DMS153 (cell line): ENCODE measurements at regions not wholly inside any gene's neighbourhood (a gene's known extent, or its start where the extent isn't known, plus 50 kb on each side); places are given as distances from the start of the nearest gene placed in this dataset.

Experiments used
- DNase-seq: peaks from one replicate; lab custom pipeline; 2025; lab: John Stamatoyannopoulos, UW

DNA sequence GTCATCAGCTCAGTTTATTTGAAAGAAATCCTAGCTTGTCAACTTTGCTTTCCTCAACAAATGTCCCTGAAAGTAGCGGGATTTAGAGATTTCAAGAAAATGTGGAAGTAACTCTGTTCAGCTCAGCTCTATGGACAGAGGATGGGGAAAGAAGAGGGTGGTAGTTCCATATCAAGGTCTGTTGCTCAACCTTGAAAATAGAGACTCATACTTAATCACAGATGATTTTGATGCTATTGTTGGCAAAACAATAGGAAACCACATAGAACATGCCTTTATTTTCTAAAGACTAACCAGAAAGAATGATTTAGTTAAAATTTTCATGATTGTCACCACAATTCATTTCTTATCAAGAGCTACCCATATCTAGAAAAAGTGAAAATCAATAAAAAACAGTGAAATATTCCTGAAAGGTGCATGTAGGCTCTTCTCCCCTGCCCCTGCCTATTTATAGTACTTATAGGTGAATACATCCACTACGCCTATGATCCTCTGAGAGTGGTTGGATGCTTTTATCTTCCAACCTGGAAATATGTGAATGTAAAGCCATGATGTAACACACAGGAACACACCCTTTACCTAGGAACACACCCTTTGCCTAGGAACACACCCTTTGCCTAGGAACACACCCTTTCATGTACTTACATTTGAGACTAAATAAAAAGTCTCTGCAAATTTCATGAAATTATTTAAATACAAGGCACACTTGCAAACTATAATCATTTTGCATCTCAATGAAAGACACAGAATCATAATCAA lies 65.8 kb downstream of the ETAA1 start:
- DNase-seq = peak; percentile 80

DNA sequence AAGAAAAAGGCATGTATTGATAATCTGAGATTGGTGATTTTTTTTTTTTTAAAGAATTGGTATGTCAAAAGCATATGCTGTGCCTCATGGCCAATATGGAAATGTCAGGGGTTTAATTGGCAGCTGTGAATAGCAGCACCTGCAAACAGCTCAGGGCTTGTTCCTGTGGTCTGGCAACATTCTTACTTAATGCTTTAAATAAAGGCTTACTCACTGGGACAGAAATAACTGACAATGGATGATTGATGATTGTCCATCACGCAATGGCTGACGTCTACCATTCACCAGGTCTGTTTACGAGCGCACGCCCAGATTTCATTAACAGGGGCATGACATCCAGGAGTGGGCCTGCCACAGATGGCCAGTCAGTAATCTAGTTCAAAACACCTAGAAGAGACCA lies 66.7 kb downstream of the ETAA1 start:
- peak; percentile 99 for DNase-seq

- DNase-seq = no peak
Measured at GRCh38 chr2:67465623-67466022, 68.5 kb downstream of the ETAA1 start.

GRCh38 chr2:67466734-67467133 lies 69.6 kb downstream of the ETAA1 start:
- no peak for DNase-seq

DNA sequence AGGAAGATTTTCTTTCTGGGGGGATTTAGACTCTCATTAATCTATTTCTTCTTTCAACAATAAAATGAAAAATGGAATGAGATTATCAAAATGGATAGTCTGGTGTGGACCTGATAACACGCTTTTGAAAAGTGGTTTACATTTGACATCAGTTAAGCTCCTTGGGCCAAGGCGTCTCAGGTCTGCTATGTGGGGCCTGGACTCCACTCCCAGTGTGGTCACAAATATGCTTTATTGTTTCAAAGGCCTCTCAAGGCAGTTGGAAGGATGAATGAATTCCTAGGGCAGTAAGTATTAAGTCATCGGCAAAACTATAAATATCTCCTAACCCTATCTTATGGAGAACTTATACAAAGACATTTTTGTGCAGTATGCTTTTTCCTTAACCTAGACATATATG lies 74.5 kb downstream of the ETAA1 start:
- DNase-seq = no peak

GRCh38 chr2:67476809-67477790 lies 80.0 kb downstream of the ETAA1 start:
- DNase-seq = peak; percentile 16

DNA sequence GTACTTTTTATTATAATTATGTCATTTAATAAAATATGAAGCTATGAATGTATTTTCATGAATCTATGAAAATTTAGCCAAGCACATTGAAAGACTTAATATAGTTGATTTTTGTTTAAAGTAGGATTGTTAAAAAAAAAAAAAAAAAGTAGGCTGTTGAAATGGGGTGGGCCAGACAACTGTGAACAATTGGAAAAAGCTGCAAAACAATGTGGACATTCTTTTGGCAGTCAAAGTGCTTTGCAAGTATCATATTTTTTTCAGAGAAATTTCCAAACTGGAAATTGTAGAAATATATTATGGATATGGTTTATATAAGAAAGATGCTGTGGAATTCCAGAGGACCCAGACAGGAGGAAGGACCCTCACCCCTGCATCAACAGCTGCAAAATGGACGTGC lies 82.1 kb downstream of the ETAA1 start:
- DNase-seq = no peak

DNA sequence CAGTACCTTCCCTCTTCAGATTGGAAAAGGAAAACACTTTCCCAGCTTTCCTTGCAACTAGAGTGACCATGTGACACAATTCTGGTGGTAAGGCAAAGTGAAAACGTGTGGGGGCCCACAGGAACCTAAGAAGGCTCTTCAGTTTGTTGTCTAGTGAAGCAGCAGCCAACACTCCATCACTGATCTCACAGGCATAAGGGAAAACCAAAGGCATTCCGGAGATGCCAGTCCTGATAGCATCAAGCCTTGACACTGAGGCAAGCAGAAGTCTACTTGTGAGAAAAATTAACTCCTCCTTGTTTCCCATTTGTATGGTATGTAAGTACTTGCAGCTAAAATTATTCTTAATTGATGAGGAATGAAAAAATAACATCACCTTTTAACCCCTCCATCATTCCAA lies 88.3 kb downstream of the ETAA1 start:
- DNase-seq = no peak

- DNase-seq = peak; percentile 43
Measured at GRCh38 chr2:67486041-67486796, 89.1 kb downstream of the ETAA1 start.

GRCh38 chr2:67487993-67488392 lies 90.9 kb downstream of the ETAA1 start:
- no peak for DNase-seq

GRCh38 chr2:67489396-67489795 lies 92.3 kb downstream of the ETAA1 start:
- no peak for DNase-seq

GRCh38 chr2:67498931-67499330 lies 101.8 kb downstream of the ETAA1 start:
- no peak for DNase-seq

DNA sequence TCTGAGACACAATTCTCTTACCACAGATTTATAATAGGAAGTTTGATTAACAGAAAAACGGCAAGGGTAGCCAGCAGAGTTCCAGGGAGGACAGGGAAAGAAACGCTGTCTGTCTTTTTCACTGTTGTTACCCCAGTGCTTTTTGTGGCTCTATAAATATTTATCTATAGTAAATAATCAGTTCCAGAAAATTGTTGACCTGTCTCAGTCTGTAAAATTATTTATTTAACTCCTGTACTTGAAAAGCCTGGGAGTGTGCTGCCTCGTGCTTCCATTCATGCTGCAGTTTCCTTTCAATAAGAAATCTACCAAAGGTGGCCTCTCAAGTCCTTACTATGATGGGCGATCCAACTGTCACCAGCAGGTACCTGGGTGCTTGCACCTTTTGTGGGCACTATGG lies 102.9 kb downstream of the ETAA1 start:
- DNase-seq = peak; percentile 63

GRCh38 chr2:67500541-67500940 lies 103.4 kb downstream of the ETAA1 start:
- DNase-seq = no peak

DNA sequence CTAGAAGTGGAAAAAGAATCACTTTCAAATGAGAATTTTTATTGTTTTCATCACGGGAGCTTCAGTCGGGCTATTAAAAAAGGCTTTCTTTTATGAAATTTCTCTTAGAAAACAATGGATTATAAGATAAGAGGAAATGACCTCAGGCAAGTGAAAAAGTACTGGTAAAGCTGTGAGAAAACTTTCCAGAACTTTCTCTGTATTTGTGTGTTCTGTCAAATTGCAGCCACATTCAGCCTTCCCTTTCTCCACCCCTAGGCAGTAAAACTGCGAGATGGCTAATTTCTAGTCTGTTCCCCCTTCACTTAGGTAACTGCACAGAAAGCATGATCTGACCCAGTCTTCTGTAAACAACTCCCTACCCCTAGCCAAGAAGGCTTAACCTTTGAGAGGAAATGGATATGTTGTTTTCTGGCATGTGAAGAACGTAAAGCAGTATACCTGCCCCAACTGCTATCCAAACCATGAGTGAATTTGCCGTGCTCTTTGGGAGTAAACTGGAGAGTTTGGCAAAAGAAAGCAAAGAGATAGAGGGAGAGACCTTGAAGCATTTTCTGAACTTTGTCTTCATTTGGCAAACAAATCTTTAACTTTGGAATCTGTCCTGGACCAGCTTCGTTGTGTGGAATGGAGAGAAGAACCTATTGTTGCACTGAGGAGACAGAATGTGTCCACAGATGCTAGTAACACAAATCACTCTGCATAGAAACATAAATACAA lies 105.4 kb downstream of the ETAA1 start:
- no peak for DNase-seq

DNA sequence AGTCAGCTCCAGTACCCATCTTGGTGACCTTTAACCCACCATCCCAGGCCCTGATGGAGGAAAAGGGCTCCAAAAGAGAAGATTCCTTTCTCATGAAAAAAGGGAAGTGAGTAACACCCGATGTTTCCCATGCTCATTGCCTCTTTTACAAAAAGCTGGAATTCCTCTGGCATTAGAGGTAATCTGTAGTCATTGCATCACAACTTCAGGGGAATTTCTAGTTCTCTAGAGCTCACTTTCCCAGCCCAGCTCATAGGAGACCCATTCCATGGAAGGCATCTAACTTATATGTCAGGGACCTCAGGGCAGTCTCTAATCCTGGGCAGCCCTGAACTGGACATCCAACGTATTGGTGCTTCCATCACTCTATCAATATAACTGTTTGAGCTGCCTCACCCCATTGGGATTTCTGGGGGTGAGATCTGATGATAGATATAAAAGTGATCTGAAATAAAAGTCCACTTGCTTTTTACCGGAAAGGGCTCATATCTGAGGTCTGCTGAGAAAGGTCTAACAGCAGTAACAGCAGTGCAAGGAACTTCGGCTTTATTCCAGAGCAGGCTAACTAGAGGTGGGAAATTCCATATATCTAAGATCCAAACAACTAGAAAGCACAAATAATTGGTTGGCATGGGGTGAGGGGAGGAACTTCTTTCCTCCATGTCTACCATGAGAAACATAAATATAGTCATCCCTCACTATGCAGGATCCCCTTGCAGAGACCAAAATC lies 106.1 kb downstream of the ETAA1 start:
- DNase-seq = no peak

- no peak for DNase-seq
Measured at GRCh38 chr2:67510745-67511144, 113.6 kb downstream of the ETAA1 start.

GRCh38 chr2:67514515-67514914 lies 117.4 kb downstream of the ETAA1 start:
- DNase-seq = no peak

GRCh38 chr2:67515056-67515455 lies 117.9 kb downstream of the ETAA1 start:
- no peak for DNase-seq

DNA sequence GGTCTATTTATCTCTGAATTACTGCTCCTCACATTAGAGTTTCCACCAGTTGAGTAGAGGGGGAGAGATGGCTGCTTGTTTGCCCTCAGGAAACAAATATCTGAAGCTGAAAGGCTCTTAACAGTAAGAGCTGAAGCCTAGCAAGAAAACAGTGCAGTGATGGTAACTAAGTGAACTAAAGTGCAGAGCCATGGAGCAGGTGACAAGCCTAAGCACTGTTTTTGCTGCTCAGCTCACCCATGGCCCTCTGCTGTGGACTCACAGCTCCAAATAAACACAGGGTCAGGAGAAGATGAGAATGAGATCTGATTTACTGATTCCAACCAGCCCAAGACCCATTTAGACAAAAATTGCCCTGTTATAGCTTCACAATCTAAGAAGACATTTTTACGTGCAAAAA lies 118.4 kb downstream of the ETAA1 start:
- peak; percentile 5 for DNase-seq

DNA sequence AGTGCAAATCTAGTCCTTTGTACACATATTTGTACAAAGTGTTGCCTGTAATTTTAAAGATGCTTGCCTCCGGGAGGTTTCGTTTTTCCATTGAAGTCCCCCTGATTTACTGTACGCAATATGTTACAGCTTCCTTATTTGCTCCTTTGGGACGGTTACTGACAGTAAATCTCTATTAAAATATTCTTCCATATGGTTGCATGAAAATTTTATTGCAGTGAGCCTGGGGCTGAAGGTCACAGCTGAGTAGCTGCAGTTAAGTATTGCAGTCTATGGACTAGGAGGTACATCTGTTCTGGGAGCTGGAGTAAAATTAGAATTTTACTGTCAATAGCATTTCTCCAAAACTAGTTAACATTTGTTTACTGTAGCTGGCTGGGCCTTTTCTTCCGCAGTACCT lies 119.2 kb downstream of the ETAA1 start:
- peak; percentile 61 for DNase-seq
